Fibroblast of lung (primary cell): ENCODE measurements at regions not wholly inside any gene's neighbourhood (a gene's known extent, or its start where the extent isn't known, plus 50 kb on each side); places are given as distances from the start of the nearest gene placed in this dataset.

Experiments
- DNase-seq, 2 donors: peaks; one replicate each; pipeline versions ENCODE4 v3.0.0 to v3.0.0-alpha.2; 2010; ENCODE audit warnings: low read depth in 2 of 2
- H2AFZ ChIP-seq: 2 replicates; pipeline ENCODE4 v1.5.1; 2012; ENCODE audit warnings: low read length, control low read depth, inconsistent platforms
- H3K27ac ChIP-seq: 2 replicates; pipeline ENCODE4 v1.5.1; 2011; ENCODE audit warnings: low read length, control low read depth; ENCODE audit not compliant: insufficient read depth
- H3K27me3 ChIP-seq: 2 replicates; pipeline ENCODE4 v1.5.1; 2011; ENCODE audit warnings: mild to moderate bottlenecking, low read length; ENCODE audit not compliant: control insufficient read depth, insufficient read depth
- H3K36me3 ChIP-seq: 2 replicates; pipeline ENCODE4 v1.5.1; 2011; ENCODE audit warnings: low read length; ENCODE audit not compliant: control insufficient read depth, insufficient read depth
- H3K4me1 ChIP-seq: 2 replicates; pipeline ENCODE4 v1.5.1; 2011; ENCODE audit warnings: low read length; ENCODE audit not compliant: control insufficient read depth, insufficient read depth; ENCODE audit errors: extremely low read depth
- H3K4me2 ChIP-seq: 2 replicates; pipeline ENCODE4 v1.5.1; 2011; ENCODE audit warnings: low read length, control low read depth; ENCODE audit not compliant: insufficient read depth; ENCODE audit errors: extremely low read depth
- H3K4me3 ChIP-seq, 4 experiments: fragments of 200-600 bp in 1 of 4; sonication (generic) in 1 of 4; replicated peaks in 1 of 4; 2 replicates each; pipeline ENCODE4 v1.5.1; 2011 to 2016; ENCODE audit warnings: low read length in 4 of 4, low read depth in 3 of 4, mild to moderate bottlenecking in 3 of 4, control low read depth in 2 of 4, inconsistent platforms in 1 of 4, mixed read lengths in 1 of 4; ENCODE audit not compliant: insufficient read depth in 1 of 4; ENCODE audit errors: control extremely low read depth in 1 of 4
- H3K79me2 ChIP-seq: 2 replicates; pipeline ENCODE4 v1.5.1; 2012; ENCODE audit warnings: mild to moderate bottlenecking, low read length, inconsistent platforms; ENCODE audit not compliant: control insufficient read depth, insufficient read depth
- H3K9ac ChIP-seq: 2 replicates; pipeline ENCODE4 v1.5.1; 2011; ENCODE audit warnings: mild to moderate bottlenecking, low read length, control low read depth; ENCODE audit not compliant: insufficient read depth
- H3K9me3 ChIP-seq: 2 replicates; pipeline ENCODE4 v1.5.1; 2012; ENCODE audit warnings: low read depth, low read length; ENCODE audit not compliant: control insufficient read depth, insufficient read depth
- H4K20me1 ChIP-seq: 2 replicates; pipeline ENCODE4 v1.5.1; 2011; ENCODE audit warnings: low read length; ENCODE audit not compliant: control insufficient read depth, insufficient read depth; ENCODE audit errors: extremely low read depth
- EZH2 ChIP-seq: IDR thresholded peaks from 2 replicates; pipeline ENCODE4 v1.5.1; 2012; ENCODE audit warnings: low read length, control low read depth, mild to moderate bottlenecking; ENCODE audit errors: missing control alignments
- TF ChIP-seq, protein P1 (sequence below), 2 donors: IDR thresholded peaks in 1 of 2; conservative IDR thresholded peaks in 1 of 2; 1 replicate in 1 of 2; 2 replicates in 1 of 2; pipeline ENCODE4 v1.5.1; 2011 to 2012; ENCODE audit warnings: low read length in 2 of 2, control low read depth in 1 of 2, inconsistent platforms in 1 of 2, low read depth in 1 of 2, mild to moderate bottlenecking in 1 of 2

GRCh38 chr22:47550524-47551430 is 788.3 kb downstream of the TBC1D22A start:
- no peaks in the 10 kb centered on the region for H3K27me3 ChIP-seq
- no peak for DNase-seq
- no peak overlapping the region for H3K4me2 ChIP-seq

GRCh38 chr22:47549741-47550340 is 787.4 kb downstream of the TBC1D22A start:
- H3K79me2 ChIP-seq = no peaks in the 10 kb centered on the region
- TF ChIP-seq, protein P1, sequence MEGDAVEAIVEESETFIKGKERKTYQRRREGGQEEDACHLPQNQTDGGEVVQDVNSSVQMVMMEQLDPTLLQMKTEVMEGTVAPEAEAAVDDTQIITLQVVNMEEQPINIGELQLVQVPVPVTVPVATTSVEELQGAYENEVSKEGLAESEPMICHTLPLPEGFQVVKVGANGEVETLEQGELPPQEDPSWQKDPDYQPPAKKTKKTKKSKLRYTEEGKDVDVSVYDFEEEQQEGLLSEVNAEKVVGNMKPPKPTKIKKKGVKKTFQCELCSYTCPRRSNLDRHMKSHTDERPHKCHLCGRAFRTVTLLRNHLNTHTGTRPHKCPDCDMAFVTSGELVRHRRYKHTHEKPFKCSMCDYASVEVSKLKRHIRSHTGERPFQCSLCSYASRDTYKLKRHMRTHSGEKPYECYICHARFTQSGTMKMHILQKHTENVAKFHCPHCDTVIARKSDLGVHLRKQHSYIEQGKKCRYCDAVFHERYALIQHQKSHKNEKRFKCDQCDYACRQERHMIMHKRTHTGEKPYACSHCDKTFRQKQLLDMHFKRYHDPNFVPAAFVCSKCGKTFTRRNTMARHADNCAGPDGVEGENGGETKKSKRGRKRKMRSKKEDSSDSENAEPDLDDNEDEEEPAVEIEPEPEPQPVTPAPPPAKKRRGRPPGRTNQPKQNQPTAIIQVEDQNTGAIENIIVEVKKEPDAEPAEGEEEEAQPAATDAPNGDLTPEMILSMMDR (conservative IDR thresholded peaks at IDR 0.05 in 1 of 2, IDR thresholded peaks at IDR 0.05 in 1 of 2; ENCODE audit: low read depth in 1 of 2, low read length in 2 of 2) = no peak
- no peak for TF ChIP-seq EZH2

More at GRCh38 chr22:47550524-47551430, 788.3 kb downstream of the TBC1D22A start:
- no peaks in the 10 kb centered on the region for H3K79me2 ChIP-seq
- H3K4me1 ChIP-seq = no peaks in the 10 kb centered on the region
- no peaks in the 10 kb centered on the region for H3K9me3 ChIP-seq
- no peaks in the 10 kb centered on the region for H3K36me3 ChIP-seq
- no peak overlapping the region for H3K27ac ChIP-seq
- no peak overlapping the region for H3K4me3 ChIP-seq
- no peaks in the 10 kb centered on the region for H4K20me1 ChIP-seq
- no peak overlapping the region for H3K9ac ChIP-seq
- TF ChIP-seq, protein P1 (conservative IDR thresholded peaks at IDR 0.05 in 1 of 2, IDR thresholded peaks at IDR 0.05 in 1 of 2; ENCODE audit: low read depth in 1 of 2, low read length in 2 of 2) = no peak
- no peak for TF ChIP-seq EZH2
- no peak overlapping the region for H2AFZ ChIP-seq

GRCh38 chr22:47548953-47549740 is 786.7 kb downstream of the TBC1D22A start:
- Histone ChIP-seq H2AFZ (no peak overlapping the region), H3K4me1 (no peaks in the 10 kb centered on the region), H3K9me3 (no peaks in the 10 kb centered on the region), H3K27ac (no peak overlapping the region), H3K27me3 (no peaks in the 10 kb centered on the region), H3K36me3 (no peaks in the 10 kb centered on the region), H3K9ac (no peak overlapping the region), H3K79me2 (no peaks in the 10 kb centered on the region), H3K4me3 (no peak overlapping the region), H3K4me2 (no peak overlapping the region), H4K20me1 (no peaks in the 10 kb centered on the region)
- no peak for DNase-seq
- TF ChIP-seq EZH2 = no peak
- TF ChIP-seq, protein P1 (conservative IDR thresholded peaks at IDR 0.05 in 1 of 2, IDR thresholded peaks at IDR 0.05 in 1 of 2; ENCODE audit: low read depth in 1 of 2, low read length in 2 of 2) = no peak

More at GRCh38 chr22:47549741-47550340, 787.4 kb downstream of the TBC1D22A start:
- no peaks in the 10 kb centered on the region for H3K36me3 ChIP-seq
- H3K9ac ChIP-seq = no peak overlapping the region
- no peak overlapping the region for H3K4me3 ChIP-seq
- H3K9me3 ChIP-seq = no peaks in the 10 kb centered on the region
- no peak overlapping the region for H2AFZ ChIP-seq
- H3K4me2 ChIP-seq = no peak overlapping the region
- H4K20me1 ChIP-seq = no peaks in the 10 kb centered on the region
- H3K4me1 ChIP-seq = no peaks in the 10 kb centered on the region
- no peaks in the 10 kb centered on the region for H3K27me3 ChIP-seq
- no peak overlapping the region for H3K27ac ChIP-seq
- no peak for DNase-seq
